SK-N-SH (cell line): ENCODE measurements at regions not wholly inside any gene's neighbourhood (a gene's known extent, or its start where the extent isn't known, plus 50 kb on each side); places are given as distances from the start of the nearest gene placed in this dataset.

ENCODE experiments used
- CTCF ChIA-PET: fragments of 300-600, 350-600 bp; formaldehyde crosslinking; extraction: SDS; loops from one replicate; lab custom pipeline; 2021; lab: Yijun Ruan, JAX
- POLR2A ChIA-PET: fragments of 350-600 bp; sonication (Branson Sonifier 250); formaldehyde crosslinking; extraction: SDS; loops from one replicate; lab custom pipeline; 2020; ENCODE audit warnings: antibody characterized with exemption, inconsistent platforms; lab: Yijun Ruan, JAX
- DNase-seq: peaks from one replicate; pipeline ENCODE4 v3.0.0; 2012
- H2AFZ ChIP-seq: fragments of 200-600 bp; sonication (generic); 2 replicates; pipeline ENCODE4 v1.8.1; 2016; ENCODE audit warnings: antibody characterized with exemption, mild to moderate bottlenecking, low read depth
- H3F3A ChIP-seq: fragments of 200-600 bp; sonication (generic); replicated peaks from 2 replicates; pipeline ENCODE3; 2016; ENCODE audit warnings: antibody characterized with exemption, mild to moderate bottlenecking; ENCODE audit not compliant: insufficient read depth
- H3K27ac ChIP-seq, 2 experiments: fragments of 200-500 bp in 1 of 2; fragments of 200-600 bp in 1 of 2; sonication (Bioruptor generic) in 1 of 2; sonication (generic), shearing (Covaris generic) in 1 of 2; 2 replicates each; pipeline versions ENCODE4 v1.5.1 to v1.6.1; 2014 to 2016; ENCODE audit warnings: low read depth in 2 of 2, inconsistent platforms in 1 of 2, low read length in 1 of 2, mild to moderate bottlenecking in 1 of 2, mixed read lengths in 1 of 2
- H3K27me3 ChIP-seq: fragments of 200-600 bp; sonication (generic), shearing (Covaris generic); 2 replicates; pipeline ENCODE4 v1.6.1; 2016; ENCODE audit warnings: mixed run types; ENCODE audit not compliant: insufficient read depth
- H3K36me3 ChIP-seq, 2 experiments: fragments of 200-500 bp in 1 of 2; fragments of 200-600 bp in 1 of 2; sonication (Bioruptor generic) in 1 of 2; sonication (generic) in 1 of 2; replicated peaks in 1 of 2; 2 replicates each; pipeline versions ENCODE3 to v1.5.1; 2014 to 2016; ENCODE audit warnings: low read length in 1 of 2, mild to moderate bottlenecking in 1 of 2; ENCODE audit not compliant: insufficient read depth in 2 of 2, control insufficient read depth in 1 of 2
- H3K4me1 ChIP-seq, 2 experiments: fragments of 200-500 bp in 1 of 2; fragments of 200-600 bp in 1 of 2; sonication (Bioruptor generic) in 1 of 2; sonication (generic), shearing (Covaris generic) in 1 of 2; 2 replicates each; pipeline versions ENCODE4 v1.5.1 to v1.6.1; 2014 to 2016; ENCODE audit warnings: low read depth in 1 of 2, low read length in 1 of 2, mixed run types in 1 of 2; ENCODE audit not compliant: insufficient read depth in 2 of 2, control insufficient read depth in 1 of 2
- H3K4me2 ChIP-seq: fragments of 200-600 bp; sonication (generic), shearing (Covaris generic); 2 replicates; pipeline ENCODE4 v1.6.1; 2017; ENCODE audit warnings: mixed run types
- H3K4me3 ChIP-seq, 2 experiments: fragments of 200-500 bp in 1 of 2; fragments of 200-600 bp in 1 of 2; sonication (Bioruptor generic) in 1 of 2; sonication (generic), shearing (Covaris generic) in 1 of 2; 2 replicates each; pipeline versions ENCODE4 v1.5.1 to v1.8.1; 2014 to 2016; ENCODE audit warnings: low read depth in 2 of 2, inconsistent platforms in 1 of 2, low read length in 1 of 2, mild to moderate bottlenecking in 1 of 2, mixed read lengths in 1 of 2, moderate library complexity in 1 of 2
- H3K79me2 ChIP-seq: fragments of 200-600 bp; sonication (generic); 2 replicates; pipeline ENCODE4 v1.8.1; 2017; ENCODE audit warnings: mild to moderate bottlenecking; ENCODE audit not compliant: insufficient read depth
- H3K9ac ChIP-seq: fragments of 200-600 bp; sonication (generic); 2 replicates; pipeline ENCODE4 v1.6.1; 2017; ENCODE audit warnings: mixed run types
- H3K9me2 ChIP-seq: fragments of 200-600 bp; sonication (generic); 2 replicates; pipeline ENCODE4 v1.6.1; 2017; ENCODE audit warnings: mixed run types
- H3K9me3 ChIP-seq: fragments of 200-600 bp; sonication (generic); 2 replicates; pipeline ENCODE4 v1.6.1; 2017; ENCODE audit warnings: mixed run types, mild to moderate bottlenecking, moderate library complexity
- H4K20me1 ChIP-seq: fragments of 200-600 bp; sonication (generic); 2 replicates; pipeline ENCODE4 v1.6.1; 2017; ENCODE audit warnings: mild to moderate bottlenecking, mixed run types; ENCODE audit not compliant: insufficient read depth
- CHD2 ChIP-seq: fragments of 150-350 bp; IDR thresholded peaks from 2 replicates; pipeline ENCODE4 v1.6.1; 2018; ENCODE audit warnings: low read length; ENCODE audit not compliant: partially characterized antibody
- EZH2phosphoT487 ChIP-seq: fragments of 200-600 bp; sonication (generic); IDR thresholded peaks from 2 replicates; pipeline ENCODE4 v1.6.1; 2017; ENCODE audit warnings: low read depth, mixed run types, mild to moderate bottlenecking, antibody characterized with exemption, moderate library complexity, borderline replicate concordance
- FOSL2 ChIP-seq: IDR thresholded peaks from 2 replicates; pipeline ENCODE4 v1.4.0; 2012; ENCODE audit warnings: low read depth, mild to moderate bottlenecking, moderate library complexity, borderline replicate concordance
- GABPA ChIP-seq: IDR thresholded peaks from 2 replicates; pipeline ENCODE4 v1.4.0; 2012; ENCODE audit warnings: low read depth, mild to moderate bottlenecking
- GATA2 ChIP-seq: sonication (generic); formaldehyde crosslinking; IDR thresholded peaks from 2 replicates; pipeline ENCODE4 v1.5.0; 2020; ENCODE audit warnings: mild to moderate bottlenecking, missing genetic modification reagents
- JUND ChIP-seq: IDR thresholded peaks from 2 replicates; pipeline ENCODE4 v1.4.0; 2012
- MEF2A ChIP-seq: IDR thresholded peaks from 2 replicates; pipeline ENCODE4 v1.4.0; 2012; ENCODE audit warnings: low read depth, borderline replicate concordance
- MXI1 ChIP-seq: IDR thresholded peaks from 2 replicates; pipeline ENCODE4 v1.6.1; 2012; ENCODE audit warnings: mild to moderate bottlenecking, low read depth, low read length, improper control_type of control experiment
- RCOR1 ChIP-seq: fragments of 150-350 bp; IDR thresholded peaks from 2 replicates; pipeline ENCODE4 v1.6.1; 2017; ENCODE audit warnings: antibody characterized with exemption, low read length
- REST ChIP-seq: IDR thresholded peaks from 2 replicates; pipeline ENCODE4 v1.6.1; 2012; ENCODE audit warnings: mild to moderate bottlenecking, low read depth, low read length, moderate library complexity
- RFX5 ChIP-seq: IDR thresholded peaks from 2 replicates; pipeline ENCODE4 v1.6.1; 2012; ENCODE audit warnings: mild to moderate bottlenecking, improper control_type of control experiment, low read length
- TEAD4 ChIP-seq: IDR thresholded peaks from 2 replicates; pipeline ENCODE4 v1.4.0; 2012; ENCODE audit warnings: mild to moderate bottlenecking, borderline replicate concordance; ENCODE audit not compliant: insufficient read depth
- USF2 ChIP-seq: fragments of 150-350 bp; IDR thresholded peaks from 2 replicates; pipeline ENCODE4 v1.6.1; 2017; ENCODE audit warnings: antibody characterized with exemption, low read length, low read depth, borderline replicate concordance
- YY1 ChIP-seq: IDR thresholded peaks from 2 replicates; pipeline ENCODE4 v1.4.0; 2012; ENCODE audit warnings: low read depth, mild to moderate bottlenecking
- WGBS: methylation state at CpG from one replicate; pipeline ENCODE4 v1.1.6; 2017; ENCODE audit warnings: low lambda C conversion rate; 5-methylcytosine and 5-hydroxymethylcytosine counted together
- TF ChIP-seq, protein P1 (sequence below): IDR thresholded peaks from 2 replicates; pipeline ENCODE4 v1.4.0; 2012; ENCODE audit warnings: low read depth

DNA sequence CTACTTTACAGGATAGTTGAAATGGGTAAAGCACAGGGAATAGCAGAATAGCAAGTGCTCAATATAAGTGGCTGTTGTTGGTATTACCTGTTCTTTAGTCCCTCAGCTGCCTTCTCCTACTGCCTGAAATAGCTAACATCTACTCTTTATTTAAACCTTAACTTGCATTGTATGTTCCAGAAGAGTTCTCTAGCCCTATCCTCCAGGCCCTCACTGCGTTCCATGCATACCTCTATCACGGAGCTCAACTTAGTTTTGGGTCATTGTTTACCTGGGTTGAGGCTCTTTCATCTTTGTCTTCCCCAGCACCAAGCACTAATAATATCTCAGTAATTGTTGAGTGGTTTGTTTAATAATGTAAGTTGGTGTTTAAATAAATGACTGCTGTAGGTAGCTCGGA, 242.2 kb upstream of the FANCL start:
- Histone ChIP-seq H3F3A (no peaks in the 10 kb centered on the region), H2AFZ (no peak overlapping the region), H3K27me3 (no peaks in the 10 kb centered on the region), H3K9me2 (no peaks in the 10 kb centered on the region), H3K4me3 (no peak overlapping the region), H4K20me1 (no peaks in the 10 kb centered on the region), H3K4me1 (peaks cover 0 to 3% of the 10 kb centered on the region in 2 experiments; a peak in 1 of 4 replicates), H3K9ac (no peak overlapping the region), H3K27ac (no peak overlapping the region), H3K36me3 (no peaks in the 10 kb centered on the region), H3K4me2 (no peak overlapping the region), H3K9me3 (no peaks in the 10 kb centered on the region), H3K79me2 (no peaks in the 10 kb centered on the region)
- ChIA-PET CTCF (interaction anchor here (0.6 kb wide), 1 partner anchor 863 kb away, joined by 3 read pairs; no protein-coding TSS in a partner anchor), POLR2A (no interaction called here)
- no peak for DNase-seq
- no peak for TF ChIP-seq GATA2
- TF ChIP-seq USF2: no peak
- TF ChIP-seq TEAD4: no peak
- TF ChIP-seq FOSL2: no peak
- TF ChIP-seq MEF2A: no peak
- TF ChIP-seq MXI1: no peak
- no peak for TF ChIP-seq YY1
- TF ChIP-seq RCOR1: no peak
- TF ChIP-seq, protein P1, sequence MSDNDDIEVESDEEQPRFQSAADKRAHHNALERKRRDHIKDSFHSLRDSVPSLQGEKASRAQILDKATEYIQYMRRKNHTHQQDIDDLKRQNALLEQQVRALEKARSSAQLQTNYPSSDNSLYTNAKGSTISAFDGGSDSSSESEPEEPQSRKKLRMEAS: no peak
- no peak for TF ChIP-seq REST
- no peak for TF ChIP-seq GABPA
- TF ChIP-seq CHD2: no peak
- TF ChIP-seq RFX5: no peak
- TF ChIP-seq EZH2phosphoT487: no peak
- no peak for TF ChIP-seq JUND
- WGBS: 54% methylated on average over 3 of the region's 3 CpGs
